ENCODE measurements at regions not wholly inside any gene's neighbourhood (a gene's known extent, or its start where the extent isn't known, plus 50 kb on each side); places are given as distances from the start of the nearest gene placed in this dataset.
"Not testable (repeated sequence)": the region's sequence is repeated elsewhere in the genome, so short reads cannot be mapped to it uniquely, and the experiment has no call there.

GRCh38 chr15:24228922-24229321 is 446.7 kb upstream of the NPAP1 start:
- not testable (repeated sequence) for H3K4me1 ChIP-seq (ENCODE audit: control insufficient read depth, insufficient read depth, low read length); H3K4me3 ChIP-seq (ENCODE audit: low read length); H3K9me3 ChIP-seq (replicated peaks; ENCODE audit: control insufficient read depth, low read depth, low read length); H3K27ac ChIP-seq (ENCODE audit: low read length); H3K36me3 ChIP-seq (ENCODE audit: control insufficient read depth, insufficient read depth, low read length); H3K27me3 ChIP-seq (ENCODE audit: control insufficient read depth, insufficient read depth, low read length); DNase-seq
- WGBS (ENCODE audit: insufficient coverage): no CpG with 5 or more reads among the region's 7 CpGs

GRCh38 chr15:24233134-24233533 is 442.4 kb upstream of the NPAP1 start:
- not testable (repeated sequence) for DNase-seq; H3K9me3 ChIP-seq (replicated peaks; ENCODE audit: control insufficient read depth, low read depth, low read length); H3K4me1 ChIP-seq (ENCODE audit: control insufficient read depth, insufficient read depth, low read length); H3K36me3 ChIP-seq (ENCODE audit: control insufficient read depth, insufficient read depth, low read length); H3K27me3 ChIP-seq (ENCODE audit: control insufficient read depth, insufficient read depth, low read length); H3K27ac ChIP-seq (ENCODE audit: low read length); H3K4me3 ChIP-seq (ENCODE audit: low read length)
- 60% methylated on average over 1 of the region's 3 CpGs for WGBS (ENCODE audit: insufficient coverage)

DNA sequence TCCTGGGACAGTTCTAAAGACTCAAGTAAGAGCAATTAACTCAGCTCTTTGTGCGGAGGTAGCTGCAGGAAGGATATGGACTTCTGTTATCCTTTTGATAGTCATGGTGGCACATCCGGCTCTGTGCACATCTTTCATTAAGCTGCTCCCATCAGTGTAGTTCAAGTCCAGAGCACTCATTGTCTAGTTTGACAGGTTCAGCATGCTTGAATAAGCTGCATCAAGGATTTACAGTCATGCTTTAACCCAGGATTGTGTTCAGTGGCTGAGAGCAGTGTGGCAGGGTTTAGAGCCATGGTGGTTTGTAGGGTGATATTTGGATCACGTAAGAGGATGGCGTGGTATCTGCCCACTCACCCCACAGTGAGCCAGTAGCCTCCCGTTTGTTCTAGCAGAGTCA is 435.0 kb upstream of the NPAP1 start:
- H3K27me3 ChIP-seq (ENCODE audit: control insufficient read depth, insufficient read depth, low read length); H3K4me3 ChIP-seq (ENCODE audit: low read length); H3K9me3 ChIP-seq (replicated peaks; ENCODE audit: control insufficient read depth, low read depth, low read length); H3K27ac ChIP-seq (ENCODE audit: low read length); DNase-seq; H3K4me1 ChIP-seq (ENCODE audit: control insufficient read depth, insufficient read depth, low read length); H3K36me3 ChIP-seq (ENCODE audit: control insufficient read depth, insufficient read depth, low read length): not testable (repeated sequence)
- WGBS (ENCODE audit: insufficient coverage): no CpG with 5 or more reads among the region's 5 CpGs

DNA sequence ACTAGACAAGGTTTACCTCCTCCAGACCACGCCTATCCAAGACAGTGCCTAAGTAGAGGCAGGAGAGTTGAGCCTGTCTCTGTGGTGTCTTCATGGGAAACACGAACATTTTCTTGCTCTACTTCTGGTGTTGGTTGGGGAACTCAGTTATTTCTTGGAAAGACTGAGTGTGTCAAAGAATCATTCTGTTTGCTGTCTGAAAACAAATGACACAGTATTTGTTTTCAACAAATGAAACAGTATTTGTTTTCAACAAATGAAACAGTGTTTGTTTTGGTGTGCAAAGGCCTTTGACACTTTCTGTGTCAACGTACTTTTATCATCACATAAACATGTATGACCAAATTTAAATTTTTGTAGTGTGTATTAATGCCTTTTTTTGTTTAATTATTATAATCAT is 416.5 kb upstream of the NPAP1 start:
- not testable (repeated sequence) for H3K36me3 ChIP-seq (ENCODE audit: control insufficient read depth, insufficient read depth, low read length); H3K9me3 ChIP-seq (replicated peaks; ENCODE audit: control insufficient read depth, low read depth, low read length); H3K4me1 ChIP-seq (ENCODE audit: control insufficient read depth, insufficient read depth, low read length); DNase-seq; H3K4me3 ChIP-seq (ENCODE audit: low read length); H3K27ac ChIP-seq (ENCODE audit: low read length); H3K27me3 ChIP-seq (ENCODE audit: control insufficient read depth, insufficient read depth, low read length)
- WGBS (ENCODE audit: insufficient coverage): 50% methylated on average over 1 of the region's 3 CpGs

DNA sequence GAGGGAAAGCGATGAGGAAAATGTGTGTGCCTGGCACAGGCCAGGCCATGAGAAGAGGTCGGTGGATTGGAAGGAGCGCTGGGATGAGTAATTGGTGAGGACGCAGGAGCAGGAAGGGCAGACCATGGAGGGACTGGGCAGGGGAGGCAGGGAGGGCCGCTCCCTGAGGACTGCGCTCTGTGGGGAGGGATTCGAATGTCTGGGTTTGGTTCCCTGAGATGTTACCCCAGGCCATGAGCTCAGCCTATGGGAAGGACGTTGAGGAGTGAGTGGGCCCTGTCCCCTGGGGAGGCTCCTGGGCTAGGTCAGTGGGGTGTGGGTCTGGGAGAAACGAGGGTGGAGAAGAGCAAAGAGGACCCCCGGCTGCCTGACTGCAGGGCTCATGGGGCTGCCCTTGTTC is 415.2 kb upstream of the NPAP1 start:
- not testable (repeated sequence) for H3K27me3 ChIP-seq (ENCODE audit: control insufficient read depth, insufficient read depth, low read length); H3K4me1 ChIP-seq (ENCODE audit: control insufficient read depth, insufficient read depth, low read length); H3K9me3 ChIP-seq (replicated peaks; ENCODE audit: control insufficient read depth, low read depth, low read length); DNase-seq; H3K27ac ChIP-seq (ENCODE audit: low read length); H3K4me3 ChIP-seq (ENCODE audit: low read length); H3K36me3 ChIP-seq (ENCODE audit: control insufficient read depth, insufficient read depth, low read length)
- WGBS (ENCODE audit: insufficient coverage): 80% methylated on average over 7 of the region's 10 CpGs

GRCh38 chr15:24260854-24261253 is 414.7 kb upstream of the NPAP1 start:
- not testable (repeated sequence) for H3K4me3 ChIP-seq (ENCODE audit: low read length); H3K4me1 ChIP-seq (ENCODE audit: control insufficient read depth, insufficient read depth, low read length); H3K27me3 ChIP-seq (ENCODE audit: control insufficient read depth, insufficient read depth, low read length); DNase-seq; H3K36me3 ChIP-seq (ENCODE audit: control insufficient read depth, insufficient read depth, low read length); H3K9me3 ChIP-seq (replicated peaks; ENCODE audit: control insufficient read depth, low read depth, low read length); H3K27ac ChIP-seq (ENCODE audit: low read length)
- WGBS (ENCODE audit: insufficient coverage): 18% methylated on average over 11 of the region's 25 CpGs

DNA sequence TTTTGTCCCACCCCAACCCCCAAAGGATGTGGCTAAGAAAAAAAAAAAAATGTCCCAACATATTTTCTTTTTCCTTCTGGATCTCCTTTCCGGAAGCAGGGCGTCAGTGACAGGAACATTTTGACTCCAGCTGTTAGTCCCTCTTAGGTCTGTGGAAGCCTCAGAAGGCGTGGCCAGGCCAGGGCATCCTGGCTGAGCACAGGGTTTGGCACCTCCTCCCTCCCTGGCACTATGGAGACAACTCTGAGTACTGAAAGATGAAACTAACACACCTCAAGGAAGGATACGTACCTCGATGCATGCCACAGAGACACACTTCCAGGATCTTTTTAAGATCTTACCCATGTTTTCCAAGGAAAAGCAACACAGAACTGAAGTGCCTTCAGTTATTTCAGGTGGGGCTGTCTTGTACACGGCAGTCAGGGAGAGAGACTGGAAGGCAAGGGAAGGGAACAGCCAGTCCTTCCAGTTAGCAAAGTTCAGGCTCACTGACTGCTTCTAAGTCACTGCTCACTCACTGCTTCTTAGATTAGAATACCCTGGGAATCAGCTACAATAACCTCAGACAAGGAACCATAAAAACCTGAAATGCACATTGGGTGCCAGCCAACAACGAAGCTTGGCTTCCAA is 406.9 kb upstream of the NPAP1 start:
- not testable (repeated sequence) for H3K27me3 ChIP-seq (ENCODE audit: control insufficient read depth, insufficient read depth, low read length); H3K9me3 ChIP-seq (replicated peaks; ENCODE audit: control insufficient read depth, low read depth, low read length); DNase-seq; H3K36me3 ChIP-seq (ENCODE audit: control insufficient read depth, insufficient read depth, low read length); H3K27ac ChIP-seq (ENCODE audit: low read length); H3K4me3 ChIP-seq (ENCODE audit: low read length); H3K4me1 ChIP-seq (ENCODE audit: control insufficient read depth, insufficient read depth, low read length)
- 52% methylated on average over 3 of the region's 7 CpGs for WGBS (ENCODE audit: insufficient coverage)

GRCh38 chr15:24269166-24269571 is 406.4 kb upstream of the NPAP1 start:
- H3K4me3 ChIP-seq (ENCODE audit: low read length): no peak overlapping the region
- no peak for DNase-seq
- H3K36me3 ChIP-seq (ENCODE audit: control insufficient read depth, insufficient read depth, low read length): no peaks in the 10 kb centered on the region
- no peaks in the 10 kb centered on the region for H3K4me1 ChIP-seq (ENCODE audit: control insufficient read depth, insufficient read depth, low read length)
- 48% methylated on average over 4 of the region's 4 CpGs for WGBS (ENCODE audit: insufficient coverage)
- H3K27ac ChIP-seq (ENCODE audit: low read length): no peak overlapping the region
- H3K27me3 ChIP-seq (ENCODE audit: control insufficient read depth, insufficient read depth, low read length): no peaks in the 10 kb centered on the region
- no peaks in the 10 kb centered on the region for H3K9me3 ChIP-seq (replicated peaks; ENCODE audit: control insufficient read depth, low read depth, low read length)

- Histone ChIP-seq H3K4me3 (ENCODE audit: low read length) (no peak overlapping the region), H3K4me1 (ENCODE audit: control insufficient read depth, insufficient read depth, low read length) (no peaks in the 10 kb centered on the region), H3K27me3 (ENCODE audit: control insufficient read depth, insufficient read depth, low read length) (no peaks in the 10 kb centered on the region), H3K9me3 (replicated peaks; ENCODE audit: control insufficient read depth, low read depth, low read length) (no peaks in the 10 kb centered on the region), H3K36me3 (ENCODE audit: control insufficient read depth, insufficient read depth, low read length) (no peaks in the 10 kb centered on the region), H3K27ac (ENCODE audit: low read length) (no peak overlapping the region)
- DNase-seq: no peak
- WGBS (ENCODE audit: insufficient coverage): 87% methylated on average over 11 of the region's 13 CpGs
Measured at GRCh38 chr15:24269923-24270322, 405.7 kb upstream of the NPAP1 start.

- not testable (repeated sequence) for H3K4me3 ChIP-seq (ENCODE audit: low read length); DNase-seq; H3K36me3 ChIP-seq (ENCODE audit: control insufficient read depth, insufficient read depth, low read length); H3K27ac ChIP-seq (ENCODE audit: low read length); H3K27me3 ChIP-seq (ENCODE audit: control insufficient read depth, insufficient read depth, low read length); H3K4me1 ChIP-seq (ENCODE audit: control insufficient read depth, insufficient read depth, low read length); H3K9me3 ChIP-seq (replicated peaks; ENCODE audit: control insufficient read depth, low read depth, low read length)
- WGBS (ENCODE audit: insufficient coverage): 67% methylated on average over 2 of the region's 5 CpGs
Measured at GRCh38 chr15:24271496-24272244, 403.9 kb upstream of the NPAP1 start.

GRCh38 chr15:24292837-24293236 is 382.7 kb upstream of the NPAP1 start:
- H3K36me3 ChIP-seq (ENCODE audit: control insufficient read depth, insufficient read depth, low read length): no peaks in the 10 kb centered on the region
- no peaks in the 10 kb centered on the region for H3K9me3 ChIP-seq (replicated peaks; ENCODE audit: control insufficient read depth, low read depth, low read length)
- no peak for DNase-seq
- no CpG with 5 or more reads among the region's 2 CpGs for WGBS (ENCODE audit: insufficient coverage)
- no peak overlapping the region for H3K27ac ChIP-seq (ENCODE audit: low read length)
- no peaks in the 10 kb centered on the region for H3K4me1 ChIP-seq (ENCODE audit: control insufficient read depth, insufficient read depth, low read length)
- H3K4me3 ChIP-seq (ENCODE audit: low read length): no peak overlapping the region
- H3K27me3 ChIP-seq (ENCODE audit: control insufficient read depth, insufficient read depth, low read length): no peaks in the 10 kb centered on the region

All from muscle of leg (tissue), 3 donors.